Mucosa of descending colon (tissue), 3 donors: ENCODE measurements at regions not wholly inside any gene's neighbourhood (a gene's known extent, or its start where the extent isn't known, plus 50 kb on each side); places are given as distances from the start of the nearest gene placed in this dataset.

Experiments
- ATAC-seq: fragments of 200-7000 bp; cut with Tn5 transposase; one replicate; pipeline ENCODE4 v1.9.1; 2020; ENCODE audit warnings: mild to moderate bottlenecking, moderate library complexity
- DNase-seq, 3 donors: peaks; one replicate each; pipeline ENCODE4 v3.0.0-alpha.2; 2020
- H3K36me3 ChIP-seq: fragments of 200-600 bp; one replicate; pipeline ENCODE4 v1.8.0; 2021; ENCODE audit warnings: low read depth, mild to moderate bottlenecking
- H3K4me1 ChIP-seq: fragments of 200-600 bp; one replicate; pipeline ENCODE4 v1.8.0; 2021; ENCODE audit warnings: low read depth, mild to moderate bottlenecking
- H3K4me3 ChIP-seq: fragments of 200-600 bp; one replicate; pipeline ENCODE4 v1.8.0; 2021; ENCODE audit warnings: mild to moderate bottlenecking
- H3K9me3 ChIP-seq: fragments of 200-600 bp; one replicate; pipeline ENCODE4 v1.8.0; 2021; ENCODE audit warnings: mild to moderate bottlenecking
- CTCF ChIP-seq: fragments of 200-600 bp; IDR thresholded peaks from one replicate; pipeline ENCODE4 v1.8.0; 2022; ENCODE audit warnings: antibody characterized with exemption, mild to moderate bottlenecking
- intact Hi-C, 2 donors: fragments of 100-400 bp; cut with DNase I in 1 of 2; cut with micrococcal nuclease in 1 of 2; formaldehyde crosslinking; loops; one replicate each; pipeline versions ENCODE4 v1.11.0 to v1.11.1; 2022; cut with DNase I, micrococcal nuclease
- donor health status: DM: no; HTN: no; CAD: no; lungs with moderate emphysema.
- donor health status: DM: no; HTN: no; CAD: no.
- donor health status: DM: no; HTN: yes; CAD: no.

- intact Hi-C loops, result no loop called here
- no peaks in the 10 kb centered on the region for H3K9me3 ChIP-seq
- no peak for ATAC-seq
- H3K36me3 ChIP-seq, result no peaks in the 10 kb centered on the region
- H3K4me1 ChIP-seq, result peaks cover 7% of the 10 kb centered on the region
- H3K4me3 ChIP-seq, result no peak overlapping the region
- DNase-seq, result no peak
- no peak for TF ChIP-seq CTCF
These were observed 108.8 kb upstream of the KIT start for GRCh38 chr4:54548831-54549460.

GRCh38 chr4:54550395-54551171 is 107.2 kb upstream of the KIT start:
- no peak overlapping the region for H3K4me3 ChIP-seq
- peaks cover 7% of the 10 kb centered on the region for H3K4me1 ChIP-seq
- H3K9me3 ChIP-seq, result no peaks in the 10 kb centered on the region
- DNase-seq (no peak), ATAC-seq (no peak)
- H3K36me3 ChIP-seq, result no peaks in the 10 kb centered on the region
- intact Hi-C loops, result no loop called here
- no peak for TF ChIP-seq CTCF

GRCh38 chr4:54553001-54553400 is 104.8 kb upstream of the KIT start:
- DNase-seq (no peak), ATAC-seq (no peak)
- Histone ChIP-seq H3K4me3 (no peak overlapping the region), H3K36me3 (no peaks in the 10 kb centered on the region), H3K4me1 (peaks cover 5% of the 10 kb centered on the region), H3K9me3 (no peaks in the 10 kb centered on the region)
- intact Hi-C loops, result no loop called here
- TF ChIP-seq CTCF, result no peak

GRCh38 chr4:54554339-54554990 is 103.3 kb upstream of the KIT start:
- no peaks in the 10 kb centered on the region for H3K36me3 ChIP-seq
- ATAC-seq (no peak), DNase-seq (no peak)
- no peaks in the 10 kb centered on the region for H3K9me3 ChIP-seq
- intact Hi-C loops, result no loop called here
- no peak for TF ChIP-seq CTCF
- no peak overlapping the region for H3K4me3 ChIP-seq
- H3K4me1 ChIP-seq, result no peaks in the 10 kb centered on the region

- intact Hi-C loops, result no loop called here
- no peak for ATAC-seq
- H3K9me3 ChIP-seq, result no peaks in the 10 kb centered on the region
- DNase-seq, result no peak
- peaks cover 3% of the 10 kb centered on the region for H3K4me1 ChIP-seq
- no peak overlapping the region for H3K4me3 ChIP-seq
- TF ChIP-seq CTCF, result no peak
- no peaks in the 10 kb centered on the region for H3K36me3 ChIP-seq
These were observed 101.7 kb upstream of the KIT start for GRCh38 chr4:54556051-54556450.
